ENCODE measurements at regions not wholly inside any gene's neighbourhood (a gene's known extent, or its start where the extent isn't known, plus 50 kb on each side); places are given as distances from the start of the nearest gene placed in this dataset.

DNA sequence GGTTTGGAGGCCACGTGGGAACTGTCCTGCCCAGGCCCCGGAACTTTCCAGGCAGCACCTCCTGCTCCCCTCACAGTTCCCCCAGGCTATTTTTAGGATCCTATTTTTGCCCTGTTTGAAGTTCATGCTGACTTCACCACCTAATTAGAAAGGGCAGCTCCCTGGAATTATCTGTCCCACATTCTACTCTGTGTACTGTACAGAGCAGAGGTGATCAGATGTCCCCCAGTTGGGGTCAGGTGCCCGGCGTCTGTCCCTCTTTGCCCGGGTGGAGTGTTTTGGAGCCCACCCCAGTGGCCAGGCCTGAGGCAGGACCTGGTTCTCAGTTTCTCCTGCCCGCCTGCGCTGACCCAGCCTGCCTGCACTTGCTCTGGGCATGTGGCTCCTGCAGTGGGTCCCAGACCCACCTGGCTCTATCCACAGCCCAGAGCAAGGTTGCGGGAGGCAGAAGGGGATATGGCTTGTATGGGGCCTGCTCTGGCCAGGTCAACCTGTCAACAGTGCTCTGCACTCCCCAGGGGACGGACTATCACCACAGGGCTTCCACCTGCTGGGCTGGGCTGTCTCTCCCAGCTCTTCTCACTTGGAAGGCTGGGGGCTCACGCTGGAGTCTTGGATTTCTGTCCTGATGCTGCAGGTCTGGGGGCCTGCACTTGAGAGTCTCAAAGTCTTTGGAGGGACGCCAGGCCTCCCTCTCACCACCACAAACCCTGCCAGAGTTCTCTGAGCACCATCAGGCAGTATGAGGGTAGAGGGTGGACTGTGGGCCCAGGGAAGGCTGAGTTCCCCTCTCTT is 268.3 kb downstream of the GADD45G start:
- Histone ChIP-seq H3K27me3 (no peaks in the 10 kb centered on the region), H3K4me1 (peaks cover 0 to 29% (median 9%) of the 10 kb centered on the region in 4 donors), H3K9me3 (no peaks in the 10 kb centered on the region), H3K4me3 (no peak overlapping the region), H3K27ac (no peak overlapping the region), H3K36me3 (no peaks in the 10 kb centered on the region)
- intact Hi-C loops (cut with DNase I; ENCODE audit: low total_unique reads) (no loop called here), in situ Hi-C loops (cut with MboI; ENCODE audit: low pct_ligation_motif_present in 1 of 4, low pct_unique_long_range_greater_than_20kb in 1 of 4, low sequenced_read_pairs in 3 of 4) (no loop called here)
- no peak for TF ChIP-seq POLR2AphosphoS5 (IDR thresholded peaks at IDR 0.05)
- no peak for TF ChIP-seq POLR2A (IDR thresholded peaks at IDR 0.05)
- TF ChIP-seq, protein P1, sequence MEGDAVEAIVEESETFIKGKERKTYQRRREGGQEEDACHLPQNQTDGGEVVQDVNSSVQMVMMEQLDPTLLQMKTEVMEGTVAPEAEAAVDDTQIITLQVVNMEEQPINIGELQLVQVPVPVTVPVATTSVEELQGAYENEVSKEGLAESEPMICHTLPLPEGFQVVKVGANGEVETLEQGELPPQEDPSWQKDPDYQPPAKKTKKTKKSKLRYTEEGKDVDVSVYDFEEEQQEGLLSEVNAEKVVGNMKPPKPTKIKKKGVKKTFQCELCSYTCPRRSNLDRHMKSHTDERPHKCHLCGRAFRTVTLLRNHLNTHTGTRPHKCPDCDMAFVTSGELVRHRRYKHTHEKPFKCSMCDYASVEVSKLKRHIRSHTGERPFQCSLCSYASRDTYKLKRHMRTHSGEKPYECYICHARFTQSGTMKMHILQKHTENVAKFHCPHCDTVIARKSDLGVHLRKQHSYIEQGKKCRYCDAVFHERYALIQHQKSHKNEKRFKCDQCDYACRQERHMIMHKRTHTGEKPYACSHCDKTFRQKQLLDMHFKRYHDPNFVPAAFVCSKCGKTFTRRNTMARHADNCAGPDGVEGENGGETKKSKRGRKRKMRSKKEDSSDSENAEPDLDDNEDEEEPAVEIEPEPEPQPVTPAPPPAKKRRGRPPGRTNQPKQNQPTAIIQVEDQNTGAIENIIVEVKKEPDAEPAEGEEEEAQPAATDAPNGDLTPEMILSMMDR (IDR thresholded peaks at IDR 0.05), result no peak
- TF ChIP-seq EP300 (IDR thresholded peaks at IDR 0.05; ENCODE audit: low read depth), result no peak
- WGBS, 2 donors (ENCODE audit: low coverage in 1 of 2), result 84% methylated on average over 11 of the region's 11 CpGs; no CpG with 5 or more reads in 1 of the 2 donors
- DNase-seq, result no peak

GRCh38 chr9:89873801-89874200 is 269.0 kb downstream of the GADD45G start:
- Histone ChIP-seq H3K36me3 (no peaks in the 10 kb centered on the region), H3K9me3 (no peaks in the 10 kb centered on the region), H3K4me1 (peaks cover 0 to 29% (median 10%) of the 10 kb centered on the region in 4 donors), H3K4me3 (no peak overlapping the region), H3K27ac (peak overlapping the region in 2 of 4 donors; percentile 56 to 77), H3K27me3 (no peaks in the 10 kb centered on the region)
- no peak for DNase-seq
- intact Hi-C loops (cut with DNase I; ENCODE audit: low total_unique reads), result no loop called here
- 94 to 100% methylated on average over 2 to 8 of the region's 8 CpGs for WGBS, 2 donors (ENCODE audit: low coverage in 1 of 2)
- in situ Hi-C loops (cut with MboI; ENCODE audit: low pct_ligation_motif_present in 1 of 4, low pct_unique_long_range_greater_than_20kb in 1 of 4, low sequenced_read_pairs in 3 of 4), result no loop called here
- TF ChIP-seq POLR2AphosphoS5 (IDR thresholded peaks at IDR 0.05) (no peak), EP300 (IDR thresholded peaks at IDR 0.05; ENCODE audit: low read depth) (no peak), POLR2A (IDR thresholded peaks at IDR 0.05) (no peak)
- TF ChIP-seq, protein P1 (IDR thresholded peaks at IDR 0.05), result no peak

DNA sequence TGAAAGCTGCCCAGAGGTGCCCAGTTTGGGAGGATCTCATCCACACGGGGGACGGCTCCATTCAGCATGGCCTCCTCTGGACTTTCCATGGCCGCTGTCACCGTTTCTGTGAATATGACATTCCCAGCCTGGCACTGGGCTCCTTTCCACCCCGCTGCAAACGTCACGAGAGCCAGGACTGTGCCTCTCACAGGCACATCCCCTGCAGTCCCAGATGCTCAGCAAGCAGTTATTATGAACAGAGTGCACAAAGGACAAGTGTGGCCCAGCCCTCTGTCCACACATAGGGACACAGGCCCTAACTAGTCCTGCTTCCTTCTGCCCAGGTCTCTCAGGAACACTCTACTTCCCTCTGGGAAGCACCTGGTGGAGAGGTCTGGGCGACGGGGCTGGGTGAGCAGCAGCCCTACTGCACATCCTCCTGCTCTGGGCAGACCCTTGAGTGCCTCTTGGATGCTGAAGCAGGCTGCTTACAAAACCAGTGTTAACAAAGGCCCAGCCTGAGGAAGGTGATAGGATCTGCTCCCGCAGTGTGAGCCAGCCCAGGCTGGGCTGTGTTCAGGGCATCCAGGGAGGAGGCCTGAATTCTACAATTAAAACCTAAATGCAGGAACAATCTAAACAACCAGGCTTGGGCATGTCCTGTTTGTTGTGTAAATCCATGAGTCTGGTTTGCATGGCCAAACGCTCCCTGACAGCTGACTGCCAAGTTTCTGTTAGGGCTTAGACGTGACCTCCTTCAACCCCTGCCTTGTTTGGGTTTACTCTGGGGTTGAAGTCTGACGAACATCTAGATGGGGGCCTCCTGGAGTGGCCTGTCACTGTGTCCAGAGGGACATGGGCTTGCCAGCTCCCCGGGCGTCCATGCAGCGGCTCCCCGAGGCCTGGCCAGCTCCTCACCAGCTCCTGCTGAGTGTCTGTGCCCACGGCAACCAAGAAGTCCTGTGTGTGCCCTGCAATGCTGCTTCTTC is 269.8 kb downstream of the GADD45G start:
- in situ Hi-C loops (cut with MboI; ENCODE audit: low pct_ligation_motif_present in 1 of 4, low pct_unique_long_range_greater_than_20kb in 1 of 4, low sequenced_read_pairs in 3 of 4) (no loop called here), intact Hi-C loops (cut with DNase I; ENCODE audit: low total_unique reads) (no loop called here)
- H3K36me3 ChIP-seq, result no peaks in the 10 kb centered on the region
- no peak for DNase-seq
- no peaks in the 10 kb centered on the region for H3K27me3 ChIP-seq
- TF ChIP-seq POLR2AphosphoS5 (IDR thresholded peaks at IDR 0.05) (no peak), EP300 (IDR thresholded peaks at IDR 0.05; ENCODE audit: low read depth) (no peak), POLR2A (IDR thresholded peaks at IDR 0.05) (no peak)
- TF ChIP-seq, protein P1 (IDR thresholded peaks at IDR 0.05), result no peak
- WGBS, 2 donors (ENCODE audit: low coverage in 1 of 2), result 57 to 83% methylated on average over 7 to 18 of the region's 18 CpGs
- H3K4me3 ChIP-seq, result no peak overlapping the region
- no peaks in the 10 kb centered on the region for H3K9me3 ChIP-seq
- peaks cover 0 to 29% (median 12%) of the 10 kb centered on the region in 4 donors for H3K4me1 ChIP-seq
- H3K27ac ChIP-seq, result peak overlapping the region; percentile 56 to 77 (median 64)
